ENCODE measurements at regions not wholly inside any gene's neighbourhood (a gene's known extent, or its start where the extent isn't known, plus 50 kb on each side); places are given as distances from the start of the nearest gene placed in this dataset.

DNA sequence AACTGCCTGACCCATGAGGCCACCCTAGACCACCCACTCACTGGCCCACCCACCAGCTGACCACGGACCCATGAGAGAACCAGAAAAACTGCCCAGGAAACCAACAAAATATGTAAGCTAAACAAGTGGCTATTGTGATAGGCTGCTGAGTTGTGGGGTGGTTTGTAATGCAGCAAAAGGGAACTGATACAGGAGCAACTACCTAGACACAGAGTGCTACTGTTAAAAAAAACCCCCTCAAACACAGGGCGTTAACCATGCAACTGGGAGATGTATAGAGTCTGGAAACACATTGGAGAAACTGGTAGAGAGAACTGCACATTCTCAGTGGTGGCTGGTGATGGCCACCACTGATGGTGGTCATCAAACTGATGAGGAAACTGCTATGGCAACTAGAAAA is 206.3 kb upstream of the GYPC start:
- H3K27ac ChIP-seq (ENCODE audit: low read length), result no peak overlapping the region

DNA sequence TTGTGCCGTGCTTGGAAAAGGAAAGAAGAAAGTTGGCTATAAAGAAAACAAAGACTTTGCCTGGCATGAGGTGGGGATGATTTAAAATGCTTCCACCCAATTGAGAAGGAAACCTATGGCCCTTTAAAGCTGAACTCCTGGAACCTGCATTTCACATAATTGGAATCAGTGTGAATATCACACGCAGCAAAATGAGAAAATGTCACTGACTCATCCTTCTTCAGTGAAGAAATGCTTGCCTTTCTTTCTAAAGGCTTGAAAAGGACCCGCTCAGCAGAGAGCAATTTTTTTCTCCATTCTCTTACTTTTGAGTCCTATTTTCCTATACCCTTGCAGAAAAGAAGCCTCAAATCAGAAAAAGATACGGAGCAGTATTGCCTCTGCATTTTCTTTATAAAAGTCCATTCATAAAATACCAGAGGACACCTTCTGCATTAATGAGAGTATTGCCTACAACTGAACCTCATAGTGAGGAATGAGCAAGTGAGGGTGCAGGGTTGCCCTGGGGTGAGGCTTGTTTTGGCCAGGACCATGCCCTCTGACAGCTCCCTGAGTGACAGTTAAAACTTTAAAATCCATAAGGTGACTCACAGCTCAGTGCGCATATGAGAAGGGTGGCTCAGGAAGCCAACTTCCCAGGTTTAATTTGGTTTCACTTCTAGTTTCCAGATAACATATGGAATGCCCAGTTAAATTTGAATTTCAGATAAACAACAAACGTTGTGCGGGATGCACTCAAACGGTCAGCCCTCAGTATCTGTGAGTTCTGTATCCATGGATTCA is 191.9 kb upstream of the GYPC start:
- H4K20me1 ChIP-seq (ENCODE audit: insufficient read depth, low read length), result no peaks in the 10 kb centered on the region

More for the DNA sequence above, 206.3 kb upstream of the GYPC start:
- TF ChIP-seq, protein P1, sequence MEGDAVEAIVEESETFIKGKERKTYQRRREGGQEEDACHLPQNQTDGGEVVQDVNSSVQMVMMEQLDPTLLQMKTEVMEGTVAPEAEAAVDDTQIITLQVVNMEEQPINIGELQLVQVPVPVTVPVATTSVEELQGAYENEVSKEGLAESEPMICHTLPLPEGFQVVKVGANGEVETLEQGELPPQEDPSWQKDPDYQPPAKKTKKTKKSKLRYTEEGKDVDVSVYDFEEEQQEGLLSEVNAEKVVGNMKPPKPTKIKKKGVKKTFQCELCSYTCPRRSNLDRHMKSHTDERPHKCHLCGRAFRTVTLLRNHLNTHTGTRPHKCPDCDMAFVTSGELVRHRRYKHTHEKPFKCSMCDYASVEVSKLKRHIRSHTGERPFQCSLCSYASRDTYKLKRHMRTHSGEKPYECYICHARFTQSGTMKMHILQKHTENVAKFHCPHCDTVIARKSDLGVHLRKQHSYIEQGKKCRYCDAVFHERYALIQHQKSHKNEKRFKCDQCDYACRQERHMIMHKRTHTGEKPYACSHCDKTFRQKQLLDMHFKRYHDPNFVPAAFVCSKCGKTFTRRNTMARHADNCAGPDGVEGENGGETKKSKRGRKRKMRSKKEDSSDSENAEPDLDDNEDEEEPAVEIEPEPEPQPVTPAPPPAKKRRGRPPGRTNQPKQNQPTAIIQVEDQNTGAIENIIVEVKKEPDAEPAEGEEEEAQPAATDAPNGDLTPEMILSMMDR (IDR thresholded peaks at IDR 0.05; ENCODE audit: low read length), result no peak
- TF ChIP-seq EZH2phosphoT487 (IDR thresholded peaks at IDR 0.05; ENCODE audit: low read length) (no peak), EZH2 (optimal IDR thresholded peaks at IDR 0.05; ENCODE audit: low read depth, low read length) (no peak)
- Histone ChIP-seq H3K9ac (ENCODE audit: low read length) (no peak overlapping the region), H3K4me2 (ENCODE audit: low read depth, low read length) (no peak overlapping the region), H3K27me3 (replicated peaks; ENCODE audit: insufficient read depth, low read length) (no peaks in the 10 kb centered on the region), H3K9me2 (replicated peaks; ENCODE audit: insufficient read depth, low read length) (no peaks in the 10 kb centered on the region), H3K4me1 (ENCODE audit: low read length) (peaks cover 5% of the 10 kb centered on the region; the same call in 1 of the 2 replicates), H3K79me2 (ENCODE audit: low read length) (no peaks in the 10 kb centered on the region), H2AFZ (ENCODE audit: low read length) (no peak overlapping the region), H3K36me3 (replicated peaks; ENCODE audit: insufficient read depth, low read length) (no peaks in the 10 kb centered on the region), H4K20me1 (ENCODE audit: insufficient read depth, low read length) (no peaks in the 10 kb centered on the region), H3F3A (ENCODE audit: insufficient read depth, low read length) (no peaks in the 10 kb centered on the region), H3K9me3 (replicated peaks; ENCODE audit: insufficient read depth, low read length) (no peaks in the 10 kb centered on the region), H3K4me3 (ENCODE audit: low read length) (no peak overlapping the region)
- no peak for DNase-seq

DNA sequence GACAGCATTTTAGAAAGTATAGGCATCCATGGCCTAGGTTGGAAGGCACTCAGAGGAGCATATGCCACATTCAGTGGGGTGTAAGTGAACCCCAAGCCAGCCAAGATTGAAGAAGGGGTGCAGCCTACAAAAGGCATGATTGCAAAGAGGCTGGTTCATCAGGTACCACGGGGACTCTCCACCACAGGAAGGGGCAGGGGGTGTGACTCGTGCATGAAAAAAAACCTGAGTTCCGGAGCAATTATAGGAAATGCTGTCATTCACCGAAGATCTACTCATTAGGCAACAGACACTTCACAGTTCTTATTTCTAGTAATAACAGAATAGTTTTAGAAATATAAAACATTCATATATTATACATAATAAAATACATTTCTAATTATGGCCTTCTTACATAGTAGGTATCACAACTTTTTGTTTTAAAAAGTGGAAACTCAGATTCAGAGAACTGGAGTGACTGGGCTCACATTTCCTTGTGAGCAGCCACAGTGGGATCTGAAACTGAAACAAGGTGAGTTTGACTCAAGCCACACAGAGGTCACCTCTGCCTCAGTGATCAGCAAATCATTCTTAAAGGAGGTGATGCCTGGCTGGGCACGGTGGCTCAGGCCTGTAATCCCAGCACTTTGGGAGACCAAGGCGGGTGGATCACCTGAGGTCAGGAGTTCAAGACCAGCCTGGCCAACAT is 188.4 kb upstream of the GYPC start:
- Histone ChIP-seq H3K79me2 (ENCODE audit: low read length) (no peaks in the 10 kb centered on the region), H4K20me1 (ENCODE audit: insufficient read depth, low read length) (no peaks in the 10 kb centered on the region), H3K36me3 (replicated peaks; ENCODE audit: insufficient read depth, low read length) (no peaks in the 10 kb centered on the region), H3K27ac (ENCODE audit: low read length) (peak overlapping the region; percentile 35; the same call in 1 of the 2 replicates), H3K9ac (ENCODE audit: low read length) (no peak overlapping the region), H3K27me3 (replicated peaks; ENCODE audit: insufficient read depth, low read length) (no peaks in the 10 kb centered on the region), H2AFZ (ENCODE audit: low read length) (peak overlapping the region; percentile 58; the same call in 1 of the 2 replicates), H3F3A (ENCODE audit: insufficient read depth, low read length) (peaks cover 5% of the 10 kb centered on the region), H3K4me3 (ENCODE audit: low read length) (peak overlapping the region; percentile 3; the same call in 1 of the 2 replicates), H3K9me2 (replicated peaks; ENCODE audit: insufficient read depth, low read length) (no peaks in the 10 kb centered on the region), H3K4me1 (ENCODE audit: low read length) (peaks cover 10% of the 10 kb centered on the region), H3K4me2 (ENCODE audit: low read depth, low read length) (peak overlapping the region; percentile 40), H3K9me3 (replicated peaks; ENCODE audit: insufficient read depth, low read length) (no peaks in the 10 kb centered on the region)
- DNase-seq, result peak; percentile 68
- TF ChIP-seq, protein P1 (IDR thresholded peaks at IDR 0.05; ENCODE audit: low read length), result no peak
- no peak for TF ChIP-seq EZH2 (optimal IDR thresholded peaks at IDR 0.05; ENCODE audit: low read depth, low read length)

More for the DNA sequence above, 191.9 kb upstream of the GYPC start:
- peaks cover 10% of the 10 kb centered on the region for H3K4me1 ChIP-seq (ENCODE audit: low read length)
- no peaks in the 10 kb centered on the region for H3K9me2 ChIP-seq (replicated peaks; ENCODE audit: insufficient read depth, low read length)
- H3K27me3 ChIP-seq (replicated peaks; ENCODE audit: insufficient read depth, low read length), result no peaks in the 10 kb centered on the region
- H2AFZ ChIP-seq (ENCODE audit: low read length), result no peak overlapping the region
- TF ChIP-seq, protein P1 (IDR thresholded peaks at IDR 0.05; ENCODE audit: low read length), result no peak
- no peak for TF ChIP-seq EZH2 (optimal IDR thresholded peaks at IDR 0.05; ENCODE audit: low read depth, low read length)
- TF ChIP-seq EZH2phosphoT487 (IDR thresholded peaks at IDR 0.05; ENCODE audit: low read length), result no peak
- H3K4me3 ChIP-seq (ENCODE audit: low read length), result no peak overlapping the region
- H3K9me3 ChIP-seq (replicated peaks; ENCODE audit: insufficient read depth, low read length), result no peaks in the 10 kb centered on the region
- no peak overlapping the region for H3K27ac ChIP-seq (ENCODE audit: low read length)
- H3K9ac ChIP-seq (ENCODE audit: low read length), result no peak overlapping the region
- H3K79me2 ChIP-seq (ENCODE audit: low read length), result no peaks in the 10 kb centered on the region
- peaks cover 5% of the 10 kb centered on the region for H3F3A ChIP-seq (ENCODE audit: insufficient read depth, low read length)
- no peak overlapping the region for H3K4me2 ChIP-seq (ENCODE audit: low read depth, low read length)
- DNase-seq, result no peak
- no peaks in the 10 kb centered on the region for H3K36me3 ChIP-seq (replicated peaks; ENCODE audit: insufficient read depth, low read length)
